Suprapubic skin (tissue), 3 donors: ENCODE measurements at regions not wholly inside any gene's neighbourhood (a gene's known extent, or its start where the extent isn't known, plus 50 kb on each side); places are given as distances from the start of the nearest gene placed in this dataset.

Experiments
- CTCF ChIP-seq, 2 donors: fragments of 200-600 bp in 1 of 2; fragments of 450-650 bp in 1 of 2; sonication (generic) in 1 of 2; IDR thresholded peaks; one replicate each; pipeline ENCODE4 v1.5.1; 2016 to 2019; ENCODE audit warnings: antibody characterized with exemption in 2 of 2, mild to moderate bottlenecking in 1 of 2, moderate library complexity in 1 of 2
- POLR2AphosphoS5 ChIP-seq, 3 donors: sonication (generic); formaldehyde crosslinking; IDR thresholded peaks; one replicate each; pipeline ENCODE4 v1.6.1; 2017; ENCODE audit warnings: antibody characterized with exemption in 3 of 3

- TF ChIP-seq CTCF (IDR thresholded peaks at IDR 0.05) = no peak
- no peak for TF ChIP-seq POLR2AphosphoS5 (IDR thresholded peaks at IDR 0.05)
Observed at GRCh38 chr3:31452495-31453106, 80.1 kb upstream of the STT3B start.
